H1 (cell line): ENCODE measurements at regions not wholly inside any gene's neighbourhood (a gene's known extent, or its start where the extent isn't known, plus 50 kb on each side); places are given as distances from the start of the nearest gene placed in this dataset.

Source experiments
- CTCF ChIA-PET: fragments of 300-600 bp; sonication (Branson Sonifier 250); formaldehyde crosslinking; loops from one replicate; lab custom pipeline; 2021; ENCODE audit not compliant: partially characterized antibody; lab: Charles Lee
- POLR2A ChIA-PET: fragments of 300-600 bp; sonication (Branson Sonifier 250); formaldehyde crosslinking; loops from one replicate; lab custom pipeline; 2021; ENCODE audit warnings: inconsistent platforms; ENCODE audit not compliant: partially characterized antibody; lab: Charles Lee
- DNase-seq, 2 experiments: peaks; one replicate each; pipeline versions ENCODE4 v3.0.0 to v3.0.0-alpha.2; 2010 to 2022; ENCODE audit warnings: low spot score in 2 of 2, low read depth in 1 of 2, mixed read lengths in 1 of 2
- FAIRE-seq: peaks from 2 replicates; lab custom pipeline; 2011; peaks lifted over from hg19 to GRCh38; lab: Jason Lieb, UNC
- H2AFZ ChIP-seq: 2 replicates; pipeline ENCODE4 v1.8.1; 2012; ENCODE audit warnings: low read length, inconsistent platforms
- H2AK5ac ChIP-seq: 2 replicates; pipeline ENCODE4 v1.6.1; 2013; ENCODE audit warnings: low read depth, low read length
- H2BK120ac ChIP-seq: replicated peaks from 2 replicates; pipeline ENCODE3; 2013; ENCODE audit warnings: low read depth, low read length, inconsistent platforms
- H2BK12ac ChIP-seq: 2 replicates; pipeline ENCODE4 v1.6.1; 2013; ENCODE audit warnings: low read depth, low read length
- H2BK15ac ChIP-seq: 2 replicates; pipeline ENCODE4 v1.6.1; 2013; ENCODE audit warnings: low read length
- H2BK20ac ChIP-seq: 2 replicates; pipeline ENCODE4 v1.6.1; 2013; ENCODE audit warnings: low read length
- H2BK5ac ChIP-seq: 2 replicates; pipeline ENCODE4 v1.6.1; 2013; ENCODE audit warnings: low read depth, low read length
- H3K14ac ChIP-seq: 2 replicates; pipeline ENCODE4 v1.6.1; 2013; ENCODE audit warnings: inconsistent platforms; ENCODE audit not compliant: insufficient read length
- H3K18ac ChIP-seq: 2 replicates; pipeline ENCODE4 v1.6.1; 2013; ENCODE audit warnings: low read length; ENCODE audit errors: extremely low read depth
- H3K23ac ChIP-seq: 2 replicates; pipeline ENCODE4 v1.6.1; 2013; ENCODE audit warnings: inconsistent platforms; ENCODE audit not compliant: insufficient read length
- H3K23me2 ChIP-seq: 2 replicates; pipeline ENCODE4 v1.6.1; 2013; ENCODE audit warnings: low read depth, low read length
- H3K27ac ChIP-seq: 2 replicates; pipeline ENCODE4 v1.6.1; 2011; ENCODE audit warnings: low read depth, low read length, inconsistent platforms
- H3K27me3 ChIP-seq, 4 experiments: replicated peaks in 1 of 4; 1 replicate in 1 of 4; 2 replicates in 3 of 4; pipeline versions ENCODE4 v1.6.1 to v1.8.1; 2011 to 2013; ENCODE audit warnings: low read length in 3 of 4, mild to moderate bottlenecking in 3 of 4, inconsistent platforms in 2 of 4, mixed read lengths in 2 of 4, moderate library complexity in 1 of 4; ENCODE audit not compliant: control insufficient read depth in 3 of 4, insufficient read depth in 3 of 4; ENCODE audit errors: extremely low read depth in 1 of 4
- H3K36me3 ChIP-seq, 4 experiments: 2 replicates each; pipeline versions ENCODE4 v1.6.1 to v1.8.1; 2011 to 2013; ENCODE audit warnings: mild to moderate bottlenecking in 4 of 4, low read length in 3 of 4, moderate library complexity in 2 of 4, control low read depth in 1 of 4, inconsistent platforms in 1 of 4; ENCODE audit not compliant: insufficient read depth in 4 of 4, control insufficient read depth in 2 of 4
- H3K4ac ChIP-seq: replicated peaks from 2 replicates; pipeline ENCODE3; 2013; ENCODE audit warnings: low read length, low read depth, mixed read lengths, inconsistent platforms; ENCODE audit not compliant: insufficient read length
- H3K4me1 ChIP-seq, 4 experiments: replicated peaks in 1 of 4; 1 replicate in 1 of 4; 2 replicates in 3 of 4; pipeline versions ENCODE4 v1.6.1 to v1.8.1; 2011 to 2013; ENCODE audit warnings: low read length in 3 of 4, inconsistent platforms in 2 of 4, mixed read lengths in 1 of 4; ENCODE audit not compliant: insufficient read depth in 4 of 4, control insufficient read depth in 3 of 4
- H3K4me2 ChIP-seq, 2 experiments: 2 replicates each; pipeline versions ENCODE4 v1.6.1 to v1.8.1; 2011 to 2013; ENCODE audit warnings: low read depth in 2 of 2, low read length in 2 of 2, control low read depth in 1 of 2, inconsistent platforms in 1 of 2, mild to moderate bottlenecking in 1 of 2; ENCODE audit not compliant: insufficient read depth in 1 of 2
- H3K4me3 ChIP-seq, 4 experiments: fragments of 200-600, 300-600 bp in 1 of 4; sonication (generic), shearing (Covaris generic), sonication (Bioruptor Twin) in 1 of 4; 2 replicates each; pipeline versions ENCODE4 v1.5.1 to v1.8.1; 2011 to 2016; ENCODE audit warnings: low read length in 4 of 4, low read depth in 3 of 4, control low read depth in 2 of 4, inconsistent platforms in 2 of 4, mild to moderate bottlenecking in 2 of 4, mixed read lengths in 1 of 4, moderate library complexity in 1 of 4; ENCODE audit not compliant: insufficient read depth in 2 of 4; ENCODE audit errors: extremely low read depth in 1 of 4
- H3K56ac ChIP-seq: replicated peaks from 2 replicates; pipeline ENCODE3; 2013; ENCODE audit warnings: low read depth, mild to moderate bottlenecking, mixed read lengths, low read length, inconsistent platforms; ENCODE audit not compliant: insufficient read length
- H3K79me1 ChIP-seq: 2 replicates; pipeline ENCODE4 v1.6.1; 2013; ENCODE audit warnings: low read depth, low read length, control low read depth
- H3K79me2 ChIP-seq, 2 experiments: 2 replicates each; pipeline versions ENCODE4 v1.6.1 to v1.8.1; 2012 to 2013; ENCODE audit warnings: low read length in 2 of 2, mild to moderate bottlenecking in 2 of 2, inconsistent platforms in 1 of 2; ENCODE audit not compliant: insufficient read depth in 2 of 2, control insufficient read depth in 1 of 2
- H3K9ac ChIP-seq, 4 experiments: replicated peaks in 1 of 4; 1 replicate in 1 of 4; 2 replicates in 3 of 4; pipeline versions ENCODE4 v1.6.1 to v1.8.1; 2011 to 2013; ENCODE audit warnings: low read depth in 3 of 4, low read length in 3 of 4, control low read depth in 2 of 4, mild to moderate bottlenecking in 2 of 4, moderate library complexity in 2 of 4, inconsistent platforms in 1 of 4; ENCODE audit errors: extremely low read depth in 1 of 4
- H3K9me3 ChIP-seq, 2 experiments: 2 replicates each; pipeline versions ENCODE4 v1.6.1 to v1.8.1; 2012 to 2013; ENCODE audit warnings: mild to moderate bottlenecking in 2 of 2, moderate library complexity in 2 of 2, control low read depth in 1 of 2, inconsistent platforms in 1 of 2, low read depth in 1 of 2, low read length in 1 of 2, mixed read lengths in 1 of 2; ENCODE audit not compliant: insufficient read depth in 2 of 2
- H4K20me1 ChIP-seq, 2 experiments: replicated peaks in 1 of 2; 2 replicates each; pipeline versions ENCODE3 to v1.8.1; 2011 to 2013; ENCODE audit warnings: inconsistent platforms in 2 of 2, low read length in 2 of 2, mild to moderate bottlenecking in 1 of 2; ENCODE audit not compliant: insufficient read depth in 2 of 2, control insufficient read depth in 1 of 2
- H4K5ac ChIP-seq: 2 replicates; pipeline ENCODE4 v1.6.1; 2013; ENCODE audit warnings: low read length, low read depth, mixed read lengths, inconsistent platforms; ENCODE audit not compliant: insufficient read length
- H4K8ac ChIP-seq: 2 replicates; pipeline ENCODE4 v1.8.0; 2013; ENCODE audit warnings: mild to moderate bottlenecking, moderate library complexity, low read length, inconsistent platforms; ENCODE audit not compliant: insufficient read depth; ENCODE audit errors: extremely low read depth
- H4K91ac ChIP-seq: replicated peaks from 2 replicates; pipeline ENCODE3; 2013; ENCODE audit warnings: low read length, mixed read lengths, inconsistent platforms; ENCODE audit not compliant: insufficient read length
- ASH2L ChIP-seq: fragments of 200-600, 300-600 bp; sonication (generic); IDR thresholded peaks from one replicate; pipeline ENCODE4 v1.7.1; 2017; ENCODE audit warnings: low read length
- KDM1A ChIP-seq: fragments of 200-600, 300-600 bp; sonication (generic); IDR thresholded peaks from 2 replicates; pipeline ENCODE4 v1.7.1; 2016; ENCODE audit warnings: mild to moderate bottlenecking, low read length, borderline replicate concordance
- WGBS, 2 experiments: shearing (Covaris generic) in 1 of 2; methylation state at CpG; one replicate each; pipeline versions ENCODE4 v1.1.6 to v1.1.7; 2013 to 2015; ENCODE audit warnings: low lambda C conversion rate in 2 of 2, mixed read lengths in 2 of 2, inconsistent platforms in 1 of 2, low coverage in 1 of 2, missing lambda C conversion rate in 1 of 2; ENCODE audit not compliant: insufficient replicate concordance in 2 of 2, insufficient coverage in 1 of 2, insufficient read length in 1 of 2; ENCODE audit errors: extremely low coverage in 1 of 2, missing lambda C conversion rate in 1 of 2; 5-methylcytosine and 5-hydroxymethylcytosine counted together

DNA sequence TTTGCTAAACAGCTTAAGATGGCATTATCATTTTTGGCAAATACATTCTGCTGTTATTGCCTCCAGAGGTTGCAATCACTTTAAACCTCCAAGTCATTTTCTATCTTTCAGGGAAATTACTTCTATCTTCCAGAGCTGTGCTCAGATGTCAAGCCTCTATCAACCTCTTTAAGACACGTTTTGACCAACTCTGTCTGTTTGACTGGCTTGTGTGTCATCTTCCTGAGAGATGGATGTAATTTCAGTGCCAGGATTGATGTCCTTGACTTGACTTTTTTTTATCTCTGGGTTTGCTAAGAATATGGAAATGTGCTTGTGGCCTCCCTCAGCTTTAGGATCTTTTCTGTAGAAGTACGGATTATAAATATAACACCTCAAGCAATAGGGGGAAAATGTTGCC is 263.4 kb downstream of the GLUD2 start:
- 82% methylated on average over 2 of the region's 2 CpGs; no CpG with 5 or more reads in 1 of the 2 experiments for WGBS, 2 experiments
- no peak overlapping the region for H2AFZ ChIP-seq
- no peak overlapping the region for H3K27ac ChIP-seq
- H3K14ac ChIP-seq, result no peak overlapping the region
- no peak overlapping the region for H3K9ac ChIP-seq
- H3K79me1 ChIP-seq, result no peaks in the 10 kb centered on the region
- H3K23me2 ChIP-seq, result no peaks in the 10 kb centered on the region
- H3K4me3 ChIP-seq, result no peak overlapping the region
- H3K18ac ChIP-seq, result no peak overlapping the region
- H4K20me1 ChIP-seq, result no peaks in the 10 kb centered on the region
- no peak overlapping the region for H3K23ac ChIP-seq
- H3K4me2 ChIP-seq, result no peak overlapping the region
- no peak overlapping the region for H4K91ac ChIP-seq
- no peak overlapping the region for H4K5ac ChIP-seq
- H3K56ac ChIP-seq, result no peak overlapping the region
- H3K36me3 ChIP-seq, result no peaks in the 10 kb centered on the region
- H4K8ac ChIP-seq, result no peak overlapping the region
- H3K27me3 ChIP-seq, result no peaks in the 10 kb centered on the region
- no peak overlapping the region for H2BK20ac ChIP-seq
- no peak overlapping the region for H2AK5ac ChIP-seq
- H2BK12ac ChIP-seq, result no peak overlapping the region
- CTCF ChIA-PET, result no interaction called here
- H3K4me1 ChIP-seq, result no peaks in the 10 kb centered on the region
- H2BK15ac ChIP-seq, result no peak overlapping the region
- FAIRE-seq, result no peak
- POLR2A ChIA-PET, result no interaction called here
- H2BK5ac ChIP-seq, result no peak overlapping the region
- H2BK120ac ChIP-seq, result no peak overlapping the region
- DNase-seq, result no peak
- no peaks in the 10 kb centered on the region for H3K79me2 ChIP-seq
- H3K4ac ChIP-seq, result no peak overlapping the region
- TF ChIP-seq KDM1A, result no peak
- TF ChIP-seq ASH2L, result no peak
- H3K9me3 ChIP-seq, result no peaks in the 10 kb centered on the region
